Endodermal cell (in vitro differentiated cells): ENCODE measurements at regions not wholly inside any gene's neighbourhood (a gene's known extent, or its start where the extent isn't known, plus 50 kb on each side); places are given as distances from the start of the nearest gene placed in this dataset.

ENCODE experiments used
- DNase-seq: peaks from one replicate; pipeline ENCODE4 v3.0.0-alpha.2; 2017
- H3K27ac ChIP-seq: 2 replicates; pipeline ENCODE4 v1.5.1; 2013; ENCODE audit warnings: mild to moderate bottlenecking, low read depth, low read length, moderate library complexity
- H3K27me3 ChIP-seq: 2 replicates; pipeline ENCODE4 v1.6.1; 2013; ENCODE audit warnings: mild to moderate bottlenecking, low read length, moderate library complexity; ENCODE audit not compliant: insufficient read depth, control insufficient read depth, poor library complexity, severe bottlenecking
- H3K36me3 ChIP-seq: 2 replicates; pipeline ENCODE4 v1.7.0; 2013; ENCODE audit warnings: mild to moderate bottlenecking, low read length, moderate library complexity; ENCODE audit not compliant: control insufficient read depth, insufficient read depth
- H3K4me1 ChIP-seq: one replicate; pipeline ENCODE4 v1.7.0; 2013; ENCODE audit warnings: low read length; ENCODE audit not compliant: control insufficient read depth, insufficient read depth
- H3K4me3 ChIP-seq: 2 replicates; pipeline ENCODE4 v1.5.1; 2013; ENCODE audit warnings: mild to moderate bottlenecking, low read length, moderate library complexity
- H3K9ac ChIP-seq: 2 replicates; pipeline ENCODE4 v1.6.1; 2013; ENCODE audit warnings: mild to moderate bottlenecking, low read length, moderate library complexity; ENCODE audit not compliant: poor library complexity, severe bottlenecking; ENCODE audit errors: extremely low read depth
- H3K9me3 ChIP-seq: 2 replicates; pipeline ENCODE4 v1.6.1; 2013; ENCODE audit warnings: mild to moderate bottlenecking, low read length, moderate library complexity; ENCODE audit not compliant: control insufficient read depth
- H3K27ac Mint-ChIP-seq: 2 replicates; pipeline ENCODE4 v1.8.0; 2020; ENCODE audit warnings: mixed read lengths
- H3K27me3 Mint-ChIP-seq: 2 replicates; pipeline ENCODE4 v1.8.0; 2021; ENCODE audit warnings: mild to moderate bottlenecking, mixed read lengths; ENCODE audit not compliant: insufficient read depth
- H3K36me3 Mint-ChIP-seq: 2 replicates; pipeline ENCODE4 v1.8.0; 2020; ENCODE audit warnings: low read depth, mixed read lengths
- H3K4me1 Mint-ChIP-seq: 2 replicates; pipeline ENCODE4 v1.8.0; 2020; ENCODE audit warnings: mixed read lengths
- H3K4me3 Mint-ChIP-seq: 2 replicates; pipeline ENCODE4 v1.8.0; 2020; ENCODE audit warnings: mild to moderate bottlenecking, moderate library complexity, mixed read lengths
- H3K9me3 Mint-ChIP-seq: 2 replicates; pipeline ENCODE4 v1.8.0; 2020; ENCODE audit warnings: mild to moderate bottlenecking, mixed read lengths
- CTCF ChIP-seq: fragments of 200-600 bp; sonication (generic); conservative IDR thresholded peaks from 2 replicates; pipeline ENCODE4 v1.5.0; 2021; ENCODE audit warnings: antibody characterized with exemption, mild to moderate bottlenecking
- WGBS, 2 experiments: methylation state at CpG; one replicate each; pipeline versions ENCODE4 v1.1.5 to v1.1.7; 2013; ENCODE audit warnings: missing lambda C conversion rate in 2 of 2, mixed read lengths in 1 of 2; ENCODE audit not compliant: insufficient coverage in 1 of 2, insufficient read length in 1 of 2; 5-methylcytosine and 5-hydroxymethylcytosine counted together

GRCh38 chr2:62335612-62336011 is 139.7 kb downstream of the B3GNT2 start:
- Mint-ChIP-seq H3K9me3 (no peaks in the 10 kb centered on the region), H3K27me3 (peaks cover 10% of the 10 kb centered on the region), H3K27ac (no peak overlapping the region), H3K36me3 (no peaks in the 10 kb centered on the region), H3K4me1 (peaks cover 17% of the 10 kb centered on the region), H3K4me3 (no peak overlapping the region)
- Histone ChIP-seq H3K4me1 (no peaks in the 10 kb centered on the region), H3K9me3 (peaks cover 8% of the 10 kb centered on the region), H3K27me3 (no peaks in the 10 kb centered on the region), H3K36me3 (no peaks in the 10 kb centered on the region), H3K4me3 (no peak overlapping the region), H3K9ac (no peak overlapping the region), H3K27ac (no peak overlapping the region)
- WGBS, 2 experiments = 92 to 93% methylated on average over 5 of the region's 5 CpGs
- no peak for DNase-seq
- TF ChIP-seq CTCF = no peak

GRCh38 chr2:62334440-62335058 is 138.6 kb downstream of the B3GNT2 start:
- Mint-ChIP-seq H3K4me1 (peaks cover 19% of the 10 kb centered on the region), H3K27ac (no peak overlapping the region), H3K27me3 (peaks cover 11% of the 10 kb centered on the region), H3K9me3 (peaks cover 5% of the 10 kb centered on the region), H3K4me3 (no peak overlapping the region), H3K36me3 (no peaks in the 10 kb centered on the region)
- Histone ChIP-seq H3K9ac (no peak overlapping the region), H3K36me3 (no peaks in the 10 kb centered on the region), H3K27ac (no peak overlapping the region), H3K4me3 (no peak overlapping the region), H3K9me3 (peaks cover 17% of the 10 kb centered on the region), H3K4me1 (no peaks in the 10 kb centered on the region), H3K27me3 (no peaks in the 10 kb centered on the region)
- 86 to 94% methylated on average over 4 to 6 of the region's 6 CpGs for WGBS, 2 experiments
- TF ChIP-seq CTCF = no peak
- DNase-seq = no peak

- H3K4me3 ChIP-seq = no peak overlapping the region
- H3K36me3 ChIP-seq = no peaks in the 10 kb centered on the region
- 90% methylated on average over 4 of the region's 4 CpGs; no CpG with 5 or more reads in 1 of the 2 experiments for WGBS, 2 experiments
- no peak overlapping the region for H3K27ac ChIP-seq
- Mint-ChIP-seq H3K27me3 (peaks cover 11% of the 10 kb centered on the region), H3K9me3 (peaks cover 5% of the 10 kb centered on the region), H3K4me3 (no peak overlapping the region), H3K4me1 (peaks cover 19% of the 10 kb centered on the region), H3K36me3 (no peaks in the 10 kb centered on the region), H3K27ac (no peak overlapping the region)
- H3K4me1 ChIP-seq = no peaks in the 10 kb centered on the region
- H3K27me3 ChIP-seq = no peaks in the 10 kb centered on the region
- no peak for TF ChIP-seq CTCF
- no peak for DNase-seq
- peaks cover 22% of the 10 kb centered on the region for H3K9me3 ChIP-seq
- H3K9ac ChIP-seq = no peak overlapping the region
These were observed 138.1 kb downstream of the B3GNT2 start for GRCh38 chr2:62334009-62334408.
